NCI-H69 (cell line): ENCODE measurements at regions not wholly inside any gene's neighbourhood (a gene's known extent, or its start where the extent isn't known, plus 50 kb on each side); places are given as distances from the start of the nearest gene placed in this dataset.
A peak's percentile ranks its signal among the peaks of the same experiment; 100 is the strongest.

Experiments used
- DNase-seq: peaks from one replicate; lab custom pipeline; 2025; lab: John Stamatoyannopoulos, UW

GRCh38 chrX:110852180-110852579 lies 56.6 kb upstream of the CHRDL1 start:
- peak; percentile 50 for DNase-seq

- peak; percentile 64 for DNase-seq
Measured at GRCh38 chrX:110851780-110852179, 56.2 kb upstream of the CHRDL1 start.

- DNase-seq, result peak; percentile 74
Measured at GRCh38 chrX:110847334-110847733, 51.7 kb upstream of the CHRDL1 start.

- DNase-seq, result no peak
Measured at GRCh38 chrX:110846071-110846470, 50.5 kb upstream of the CHRDL1 start.
